ENCODE measurements at regions not wholly inside any gene's neighbourhood (a gene's known extent, or its start where the extent isn't known, plus 50 kb on each side); places are given as distances from the start of the nearest gene placed in this dataset.

DNA sequence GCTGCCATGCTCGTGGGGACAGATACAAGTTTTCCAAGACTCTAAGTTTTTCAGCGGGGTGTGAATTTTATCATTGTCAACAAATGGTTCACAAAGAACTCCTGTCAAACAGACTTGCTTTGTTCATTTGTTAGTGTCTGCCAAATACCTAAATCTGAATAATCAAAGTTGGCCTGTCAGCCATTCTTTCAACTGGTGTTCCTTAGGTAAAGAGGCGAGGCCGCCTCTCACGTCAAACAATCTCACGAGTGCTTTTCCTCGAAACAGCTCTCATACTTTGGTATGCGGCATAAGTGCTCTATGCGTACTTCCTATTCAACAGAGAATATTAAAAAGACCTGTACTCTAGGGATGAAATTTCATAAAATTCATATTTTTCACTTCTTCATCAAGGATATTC is 51.4 kb upstream of the KANK4 start:
- DNase-seq: no peak

GRCh38 chr1:62371375-62371774 is 52.1 kb upstream of the KANK4 start:
- DNase-seq: no peak

- DNase-seq: no peak
These were observed 54.0 kb upstream of the KANK4 start for GRCh38 chr1:62373221-62373620.

GRCh38 chr1:62377043-62377562 is 57.9 kb upstream of the KANK4 start:
- no peak for DNase-seq

GRCh38 chr1:62380181-62380580 is 56.7 kb upstream of the USP1 start:
- no peak for DNase-seq

DNA sequence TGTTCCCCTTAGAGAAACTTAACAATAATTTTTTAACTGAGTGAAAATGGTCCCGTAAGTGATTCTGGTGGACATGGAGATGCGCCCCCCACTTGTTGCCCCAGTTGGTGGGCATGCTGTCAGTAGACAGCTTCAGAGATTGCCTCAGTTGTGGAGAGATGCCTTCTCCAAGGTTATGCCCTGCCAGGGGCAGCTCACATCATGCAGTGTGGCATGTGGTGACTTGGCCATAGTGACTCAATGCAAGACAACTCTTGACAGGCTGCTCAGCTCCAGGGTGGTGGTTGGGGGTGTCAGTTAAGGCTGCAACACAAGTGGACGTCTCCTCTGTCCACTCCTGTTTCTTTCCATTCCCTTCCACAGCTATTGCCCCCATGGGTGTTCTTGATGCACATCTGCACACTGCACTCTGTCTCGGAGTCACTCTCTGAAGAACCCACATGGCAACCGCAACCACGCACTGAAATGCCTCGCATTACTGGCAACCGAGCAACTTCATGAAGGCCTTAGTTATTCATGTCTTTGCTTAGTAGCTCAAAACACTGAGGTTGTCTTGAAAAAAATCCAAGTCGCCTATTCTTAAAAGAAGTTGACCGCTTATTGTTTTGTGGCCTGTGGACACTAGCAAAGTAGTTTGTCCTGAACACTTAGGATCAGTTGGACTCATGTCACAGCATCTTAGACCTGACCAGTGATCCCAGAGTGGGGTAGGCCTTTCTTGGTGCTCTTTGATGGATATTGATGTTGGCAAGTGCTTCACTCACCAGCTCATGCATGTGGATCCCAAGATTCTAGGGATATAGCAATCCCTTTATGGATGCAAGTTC is 54.8 kb upstream of the USP1 start:
- peak; percentile 71 for DNase-seq

GRCh38 chr1:62382658-62382955 is 54.2 kb upstream of the USP1 start:
- peak; percentile 41 for DNase-seq

GRCh38 chr1:62384276-62385005 is 52.4 kb upstream of the USP1 start:
- DNase-seq: peak; percentile 96

DNA sequence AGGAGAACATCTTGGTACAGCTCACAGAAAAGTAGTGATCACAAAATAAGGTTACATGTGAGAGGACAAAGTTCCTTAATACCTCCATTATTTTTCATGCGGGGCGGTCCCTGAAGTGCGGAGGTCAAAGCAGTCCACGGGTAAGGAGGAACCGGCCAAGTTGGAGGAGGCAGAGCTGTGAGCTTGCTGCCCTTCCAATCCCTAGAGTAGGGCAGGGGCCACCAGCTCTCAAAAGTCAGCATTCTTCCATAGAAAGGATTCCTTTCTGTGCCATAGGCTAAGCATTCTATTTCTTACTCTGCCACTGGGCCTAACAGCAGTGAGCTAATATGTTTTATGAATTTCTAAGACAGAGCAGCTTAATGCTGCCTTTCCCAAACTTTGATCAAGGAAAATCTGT is 50.9 kb upstream of the USP1 start:
- no peak for DNase-seq

DNA sequence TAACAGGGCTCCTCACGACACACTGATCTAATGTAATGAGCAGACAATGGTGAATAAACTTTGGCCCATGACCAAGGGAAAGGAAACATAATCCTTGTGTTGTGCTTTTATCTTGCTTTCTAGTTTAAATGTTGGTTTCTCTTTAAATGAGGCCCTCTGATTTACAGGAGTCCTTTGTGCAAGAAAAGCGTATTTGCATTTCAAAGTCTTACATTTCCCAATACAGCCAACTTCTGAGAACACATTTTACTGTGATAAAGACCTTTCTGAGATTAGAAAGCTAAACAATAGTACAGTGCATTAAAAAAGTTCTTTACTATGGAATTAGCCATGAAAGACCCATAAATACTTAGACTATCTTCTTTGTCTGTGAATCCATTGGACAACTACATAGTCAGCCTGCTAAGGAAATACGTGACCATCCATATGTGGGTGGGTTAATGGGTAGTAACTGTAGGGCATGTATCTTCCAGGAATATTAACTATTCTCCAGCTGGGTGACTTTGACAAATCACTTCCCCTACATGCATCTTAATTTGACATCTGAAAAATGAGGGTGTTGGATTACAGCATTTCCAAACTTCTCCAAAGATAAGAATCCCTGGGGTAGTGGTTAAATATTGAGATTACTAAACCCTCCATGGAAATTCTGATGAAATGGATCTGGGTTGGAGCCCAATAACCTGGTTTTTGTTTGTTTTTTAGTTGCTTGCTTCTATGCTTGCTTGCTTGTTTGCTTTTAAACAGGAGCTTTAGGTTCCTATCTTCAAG is 50.3 kb upstream of the USP1 start:
- peak; percentile 50 for DNase-seq

All from fibroblast of skin of abdomen (primary cell).